ENCODE measurements at regions not wholly inside any gene's neighbourhood (a gene's known extent, or its start where the extent isn't known, plus 50 kb on each side); places are given as distances from the start of the nearest gene placed in this dataset.

GRCh38 chr19:21604951-21605476, 99.6 kb downstream of the ZNF429 start:
- DNase-seq (peak in 1 of 14 experiments; percentile 12), ATAC-seq (ENCODE audit: poor library complexity) (no peak)
- peak overlapping the region; percentile 94 for H3K4me3 Mint-ChIP-seq
- Histone ChIP-seq H3K27me3 (ENCODE audit: control insufficient read depth in 1 of 2, insufficient read depth in 2 of 2, low read length in 2 of 2) (no peaks in the 10 kb centered on the region), H3K4me3 (ENCODE audit: low read length) (peak overlapping the region; percentile 56), H3K27ac (ENCODE audit: low read depth in 1 of 2, low read length in 2 of 2) (peak overlapping the region; percentile 12 to 54), H3K9me3 (ENCODE audit: control insufficient read depth in 1 of 2, insufficient read depth in 1 of 2, low read length in 2 of 2) (peaks cover 0 to 8% of the 10 kb centered on the region in 2 experiments), H3K36me3 (ENCODE audit: insufficient read depth, low read length) (no peaks in the 10 kb centered on the region), H3K4me1 (ENCODE audit: insufficient read depth, low read length) (peaks cover 8% of the 10 kb centered on the region)
- TF ChIP-seq CTCF (IDR thresholded peaks at IDR 0.05), result no peak
- peaks cover 21% of the 10 kb centered on the region for H3K4me1 Mint-ChIP-seq (ENCODE audit: low read depth)
- no peaks in the 10 kb centered on the region for H3K9me3 Mint-ChIP-seq
- POLR2A ChIA-PET, result interaction anchor here (0.9 to 3.0 kb wide), 11 partner anchors 14 to 1942 kb away, joined by 3 to 43 read pairs (median 5); partner anchors contain the start of genes ATP13A1, ZNF429, ZNF43 and ZNF430
- peak overlapping the region; percentile 91 for H3K27ac Mint-ChIP-seq
- CTCF ChIA-PET, result no interaction called here
- intact Hi-C loops (cut with DNase I, micrococcal nuclease), result loop anchor here in 1 of 2 experiments (2.0 kb wide), 1 partner anchor 36 kb away; no protein-coding TSS in a partner anchor
- H3K36me3 Mint-ChIP-seq (ENCODE audit: low read depth), result peaks cover 6% of the 10 kb centered on the region
- no peaks in the 10 kb centered on the region for H3K27me3 Mint-ChIP-seq

All from CD4-positive, alpha-beta T cell (primary cell).